ENCODE measurements at regions not wholly inside any gene's neighbourhood (a gene's known extent, or its start where the extent isn't known, plus 50 kb on each side); places are given as distances from the start of the nearest gene placed in this dataset.

GRCh38 chr5:56688402-56688801 lies 126.9 kb upstream of the MAP3K1 start:
- Histone ChIP-seq H3K9me3 (no peaks in the 10 kb centered on the region), H3K4me3 (no peak overlapping the region), H3K27ac (replicated peaks in 1 of 4) (no peak overlapping the region), H3K36me3 (no peaks in the 10 kb centered on the region), H3K27me3 (no peaks in the 10 kb centered on the region), H3K4me1 (peaks cover 0 to 2% (median 0%) of the 10 kb centered on the region in 4 donors)
- intact Hi-C loops (cut with DNase I): no loop called here
- TF ChIP-seq POLR2A (IDR thresholded peaks at IDR 0.05; ENCODE audit: low read depth): no peak
- TF ChIP-seq POLR2AphosphoS5 (IDR thresholded peaks at IDR 0.05): no peak
- TF ChIP-seq EP300 (IDR thresholded peaks at IDR 0.05): no peak
- no peak for TF ChIP-seq CTCF (IDR thresholded peaks at IDR 0.05)
- DNase-seq (ENCODE audit: extremely low spot score): no peak
- WGBS: 87% methylated on average over 1 of the region's 1 CpG

- no peak for DNase-seq (ENCODE audit: extremely low spot score)
- TF ChIP-seq POLR2AphosphoS5 (IDR thresholded peaks at IDR 0.05) (no peak), EP300 (IDR thresholded peaks at IDR 0.05) (no peak), CTCF (IDR thresholded peaks at IDR 0.05) (no peak), POLR2A (IDR thresholded peaks at IDR 0.05; ENCODE audit: low read depth) (no peak)
- no peaks in the 10 kb centered on the region for H3K27me3 ChIP-seq
- H3K4me1 ChIP-seq: peaks cover 0 to 2% (median 0%) of the 10 kb centered on the region in 4 donors
- H3K27ac ChIP-seq (replicated peaks in 1 of 4): no peak overlapping the region
- WGBS: 74% methylated on average over 5 of the region's 5 CpGs
- H3K9me3 ChIP-seq: no peaks in the 10 kb centered on the region
- intact Hi-C loops (cut with DNase I): no loop called here
- H3K4me3 ChIP-seq: no peak overlapping the region
- no peaks in the 10 kb centered on the region for H3K36me3 ChIP-seq
Measured at GRCh38 chr5:56686337-56687195, 128.8 kb upstream of the MAP3K1 start.

GRCh38 chr5:56685503-56686217 lies 129.7 kb upstream of the MAP3K1 start:
- TF ChIP-seq POLR2AphosphoS5 (IDR thresholded peaks at IDR 0.05): no peak
- no peak for TF ChIP-seq EP300 (IDR thresholded peaks at IDR 0.05)
- TF ChIP-seq CTCF (IDR thresholded peaks at IDR 0.05): no peak
- no peaks in the 10 kb centered on the region for H3K36me3 ChIP-seq
- H3K9me3 ChIP-seq: no peaks in the 10 kb centered on the region
- 71% methylated on average over 2 of the region's 2 CpGs for WGBS
- H3K4me3 ChIP-seq: no peak overlapping the region
- H3K27me3 ChIP-seq: no peaks in the 10 kb centered on the region
- no peak for DNase-seq (ENCODE audit: extremely low spot score)
- intact Hi-C loops (cut with DNase I): no loop called here
- H3K4me1 ChIP-seq: peaks cover 0 to 2% (median 0%) of the 10 kb centered on the region in 4 donors
- H3K27ac ChIP-seq (replicated peaks in 1 of 4): no peak overlapping the region

- Histone ChIP-seq H3K4me1 (peaks cover 0 to 2% (median 0%) of the 10 kb centered on the region in 4 donors), H3K27me3 (no peaks in the 10 kb centered on the region), H3K4me3 (no peak overlapping the region), H3K36me3 (no peaks in the 10 kb centered on the region), H3K9me3 (no peaks in the 10 kb centered on the region), H3K27ac (replicated peaks in 1 of 4) (no peak overlapping the region)
- WGBS: 88% methylated on average over 3 of the region's 3 CpGs
- intact Hi-C loops (cut with DNase I): no loop called here
- no peak for DNase-seq (ENCODE audit: extremely low spot score)
- TF ChIP-seq CTCF (IDR thresholded peaks at IDR 0.05) (no peak), EP300 (IDR thresholded peaks at IDR 0.05) (no peak), POLR2A (IDR thresholded peaks at IDR 0.05; ENCODE audit: low read depth) (no peak), POLR2AphosphoS5 (IDR thresholded peaks at IDR 0.05) (no peak)
Measured at GRCh38 chr5:56684159-56684558, 131.2 kb upstream of the MAP3K1 start.
